HEK293 (cell line): ENCODE measurements at regions not wholly inside any gene's neighbourhood (a gene's known extent, or its start where the extent isn't known, plus 50 kb on each side); places are given as distances from the start of the nearest gene placed in this dataset.

Experiments used
- CTCF ChIA-PET: fragments of 350-600 bp; formaldehyde crosslinking; extraction: SDS; loops from one replicate; lab custom pipeline; 2021; ENCODE audit warnings: antibody characterized with exemption; lab: Yijun Ruan, JAX
- POLR2A ChIA-PET: fragments of 300-600 bp; formaldehyde crosslinking; extraction: SDS; loops from one replicate; lab custom pipeline; 2020; ENCODE audit warnings: antibody characterized with exemption, inconsistent platforms; lab: Yijun Ruan, JAX
- H3K27ac ChIP-seq: fragments of 200-500 bp; sonication (Bioruptor generic); 2 replicates; pipeline ENCODE4 v1.5.1; 2014; ENCODE audit warnings: low read depth, low read length, control low read depth, inconsistent platforms; ENCODE audit errors: extremely low read depth
- H3K36me3 ChIP-seq, 2 experiments: fragments of 200-500 bp in 1 of 2; sonication (Bioruptor generic) in 1 of 2; 1 replicate in 1 of 2; 2 replicates in 1 of 2; pipeline ENCODE4 v1.5.1; 2014 to 2017; ENCODE audit warnings: inconsistent platforms in 2 of 2, low read length in 2 of 2; ENCODE audit not compliant: control insufficient read depth in 2 of 2, insufficient read depth in 1 of 2
- H3K4me1 ChIP-seq: fragments of 200-500 bp; sonication (Bioruptor generic); 2 replicates; pipeline ENCODE4 v1.5.1; 2014; ENCODE audit warnings: mild to moderate bottlenecking, low read length, inconsistent platforms; ENCODE audit not compliant: control insufficient read depth, insufficient read depth
- H3K4me3 ChIP-seq: 2 replicates; pipeline ENCODE4 v1.5.1; 2011; ENCODE audit warnings: low read depth, mild to moderate bottlenecking, control low read depth, low read length, moderate library complexity
- H3K9me3 ChIP-seq: fragments of 200-500 bp; sonication (Bioruptor generic); 2 replicates; pipeline ENCODE4 v1.5.1; 2014; ENCODE audit warnings: low read depth, low read length, inconsistent platforms; ENCODE audit not compliant: control insufficient read depth, insufficient read depth
- GLI4 ChIP-seq: fragments of 450-650 bp; formaldehyde crosslinking; IDR thresholded peaks from 2 replicates; pipeline ENCODE4 v1.5.1; 2016; ENCODE audit warnings: missing biosample characterization, missing genetic modification characterization
- KLF16 ChIP-seq: fragments of 450-650 bp; formaldehyde crosslinking; IDR thresholded peaks from 2 replicates; pipeline ENCODE4 v1.5.1; 2017; ENCODE audit warnings: missing biosample characterization, missing genetic modification characterization
- MEIS1 ChIP-seq: sonication (generic); formaldehyde crosslinking; IDR thresholded peaks from 2 replicates; pipeline ENCODE4 v1.8.1; 2022; ENCODE audit warnings: missing genetic modification reagents, mild to moderate bottlenecking, borderline replicate concordance
- OVOL3 ChIP-seq: fragments of 450-650 bp; formaldehyde crosslinking; IDR thresholded peaks from 2 replicates; pipeline ENCODE4 v1.5.1; 2016; ENCODE audit warnings: missing biosample characterization, missing genetic modification characterization
- PBX3 ChIP-seq: sonication (generic); formaldehyde crosslinking; IDR thresholded peaks from 2 replicates; pipeline ENCODE4 v1.8.1; 2022; ENCODE audit warnings: mild to moderate bottlenecking, moderate library complexity, missing genetic modification reagents
- ZBTB20 ChIP-seq: fragments of 450-650 bp; formaldehyde crosslinking; IDR thresholded peaks from 2 replicates; pipeline ENCODE4 v1.5.1; 2016; ENCODE audit warnings: missing biosample characterization, missing genetic modification characterization
- ZNF112 ChIP-seq: fragments of 450-650 bp; formaldehyde crosslinking; IDR thresholded peaks from 2 replicates; pipeline ENCODE4 v1.5.0; 2017; ENCODE audit warnings: missing biosample characterization, missing genetic modification characterization
- ZNF121 ChIP-seq: fragments of 450-650 bp; formaldehyde crosslinking; IDR thresholded peaks from 2 replicates; pipeline ENCODE4 v1.5.1; 2016; ENCODE audit warnings: missing biosample characterization, missing genetic modification characterization
- ZNF138 ChIP-seq: fragments of 450-650 bp; formaldehyde crosslinking; IDR thresholded peaks from 2 replicates; pipeline ENCODE4 v1.5.1; 2016; ENCODE audit warnings: missing biosample characterization, missing genetic modification characterization, borderline replicate concordance
- ZNF169 ChIP-seq: fragments of 450-650 bp; formaldehyde crosslinking; IDR thresholded peaks from 2 replicates; pipeline ENCODE4 v1.5.1; 2016; ENCODE audit warnings: missing biosample characterization, missing genetic modification characterization
- ZNF2 ChIP-seq: fragments of 450-650 bp; formaldehyde crosslinking; IDR thresholded peaks from 2 replicates; pipeline ENCODE4 v1.5.1; 2016; ENCODE audit warnings: missing biosample characterization, missing genetic modification characterization
- ZNF202 ChIP-seq: fragments of 450-650 bp; formaldehyde crosslinking; IDR thresholded peaks from 2 replicates; pipeline ENCODE4 v1.5.1; 2016; ENCODE audit warnings: missing biosample characterization, missing genetic modification characterization, borderline replicate concordance
- ZNF23 ChIP-seq: fragments of 450-650 bp; formaldehyde crosslinking; IDR thresholded peaks from 2 replicates; pipeline ENCODE4 v1.5.1; 2016; ENCODE audit warnings: missing biosample characterization, missing genetic modification characterization, borderline replicate concordance
- ZNF266 ChIP-seq: fragments of 450-650 bp; formaldehyde crosslinking; IDR thresholded peaks from 2 replicates; pipeline ENCODE4 v1.5.1; 2016; ENCODE audit warnings: missing biosample characterization, missing genetic modification characterization, low read depth
- ZNF274 ChIP-seq, 2 experiments: fragments of 200-500 bp in 1 of 2; fragments of 450-650 bp in 1 of 2; sonication (Bioruptor generic) in 1 of 2; formaldehyde crosslinking in 1 of 2; IDR thresholded peaks; 2 replicates each; pipeline versions ENCODE4 v1.5.1 to v1.6.1; 2014 to 2016; ENCODE audit warnings: borderline replicate concordance in 1 of 2, inconsistent platforms in 1 of 2, low read length in 1 of 2, missing biosample characterization in 1 of 2, missing genetic modification characterization in 1 of 2
- ZNF350 ChIP-seq: fragments of 450-650 bp; formaldehyde crosslinking; IDR thresholded peaks from 2 replicates; pipeline ENCODE4 v1.5.0; 2017; ENCODE audit warnings: missing biosample characterization, mild to moderate bottlenecking, missing genetic modification characterization
- ZNF362 ChIP-seq: fragments of 450-650 bp; formaldehyde crosslinking; IDR thresholded peaks from 2 replicates; pipeline ENCODE4 v1.5.1; 2016; ENCODE audit warnings: missing biosample characterization, missing genetic modification characterization
- ZNF404 ChIP-seq: fragments of 450-650 bp; formaldehyde crosslinking; IDR thresholded peaks from 2 replicates; pipeline ENCODE4 v1.5.1; 2017; ENCODE audit warnings: missing biosample characterization, missing genetic modification characterization
- ZNF426 ChIP-seq: fragments of 450-650 bp; formaldehyde crosslinking; IDR thresholded peaks from 2 replicates; pipeline ENCODE4 v1.5.1; 2017; ENCODE audit warnings: missing biosample characterization, missing genetic modification characterization, mild to moderate bottlenecking, inconsistent platforms, moderate library complexity
- ZNF514 ChIP-seq: fragments of 450-650 bp; formaldehyde crosslinking; IDR thresholded peaks from 2 replicates; pipeline ENCODE4 v1.5.1; 2016; ENCODE audit warnings: missing biosample characterization, missing genetic modification characterization
- ZNF785 ChIP-seq: fragments of 450-650 bp; formaldehyde crosslinking; IDR thresholded peaks from 2 replicates; pipeline ENCODE4 v1.5.1; 2016; ENCODE audit warnings: missing biosample characterization, missing genetic modification characterization
- ZNF791 ChIP-seq: fragments of 450-650 bp; formaldehyde crosslinking; IDR thresholded peaks from 2 replicates; pipeline ENCODE4 v1.5.1; 2016; ENCODE audit warnings: missing biosample characterization, missing genetic modification characterization
- ZSCAN16 ChIP-seq: fragments of 450-650 bp; formaldehyde crosslinking; IDR thresholded peaks from 2 replicates; pipeline ENCODE4 v1.5.1; 2016; ENCODE audit warnings: missing biosample characterization, missing genetic modification characterization
- TF ChIP-seq, protein P1 (sequence below): fragments of 450-650 bp; formaldehyde crosslinking; IDR thresholded peaks from 2 replicates; pipeline ENCODE4 v1.5.1; 2016; ENCODE audit warnings: missing biosample characterization, missing genetic modification characterization
- TF ChIP-seq, protein P2 (sequence below): fragments of 450-650 bp; formaldehyde crosslinking; optimal IDR thresholded peaks from 2 replicates; pipeline ENCODE3; 2016; ENCODE audit warnings: missing biosample characterization, mild to moderate bottlenecking, missing genetic modification characterization
- TF ChIP-seq, protein P3 (sequence below): fragments of 450-650 bp; formaldehyde crosslinking; IDR thresholded peaks from 2 replicates; pipeline ENCODE4 v1.5.1; 2016; ENCODE audit warnings: missing biosample characterization, missing genetic modification characterization

GRCh38 chr10:120145107-120145506, 252.6 kb downstream of the SEC23IP start:
- TF ChIP-seq OVOL3 (tag by site-specific recombination) (no peak), ZNF791 (tag by site-specific recombination) (no peak), ZNF112 (tag by site-specific recombination) (no peak), ZNF350 (tag by site-specific recombination) (no peak), ZNF426 (tag by site-specific recombination) (no peak), ZBTB20 (tag by site-specific recombination) (no peak), ZSCAN16 (tag by site-specific recombination) (no peak), ZNF785 (no peak)
- TF ChIP-seq, protein P1, sequence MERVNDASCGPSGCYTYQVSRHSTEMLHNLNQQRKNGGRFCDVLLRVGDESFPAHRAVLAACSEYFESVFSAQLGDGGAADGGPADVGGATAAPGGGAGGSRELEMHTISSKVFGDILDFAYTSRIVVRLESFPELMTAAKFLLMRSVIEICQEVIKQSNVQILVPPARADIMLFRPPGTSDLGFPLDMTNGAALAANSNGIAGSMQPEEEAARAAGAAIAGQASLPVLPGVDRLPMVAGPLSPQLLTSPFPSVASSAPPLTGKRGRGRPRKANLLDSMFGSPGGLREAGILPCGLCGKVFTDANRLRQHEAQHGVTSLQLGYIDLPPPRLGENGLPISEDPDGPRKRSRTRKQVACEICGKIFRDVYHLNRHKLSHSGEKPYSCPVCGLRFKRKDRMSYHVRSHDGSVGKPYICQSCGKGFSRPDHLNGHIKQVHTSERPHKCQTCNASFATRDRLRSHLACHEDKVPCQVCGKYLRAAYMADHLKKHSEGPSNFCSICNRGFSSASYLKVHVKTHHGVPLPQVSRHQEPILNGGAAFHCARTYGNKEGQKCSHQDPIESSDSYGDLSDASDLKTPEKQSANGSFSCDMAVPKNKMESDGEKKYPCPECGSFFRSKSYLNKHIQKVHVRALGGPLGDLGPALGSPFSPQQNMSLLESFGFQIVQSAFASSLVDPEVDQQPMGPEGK (tag by site-specific recombination), result no peak
- TF ChIP-seq, protein P2, sequence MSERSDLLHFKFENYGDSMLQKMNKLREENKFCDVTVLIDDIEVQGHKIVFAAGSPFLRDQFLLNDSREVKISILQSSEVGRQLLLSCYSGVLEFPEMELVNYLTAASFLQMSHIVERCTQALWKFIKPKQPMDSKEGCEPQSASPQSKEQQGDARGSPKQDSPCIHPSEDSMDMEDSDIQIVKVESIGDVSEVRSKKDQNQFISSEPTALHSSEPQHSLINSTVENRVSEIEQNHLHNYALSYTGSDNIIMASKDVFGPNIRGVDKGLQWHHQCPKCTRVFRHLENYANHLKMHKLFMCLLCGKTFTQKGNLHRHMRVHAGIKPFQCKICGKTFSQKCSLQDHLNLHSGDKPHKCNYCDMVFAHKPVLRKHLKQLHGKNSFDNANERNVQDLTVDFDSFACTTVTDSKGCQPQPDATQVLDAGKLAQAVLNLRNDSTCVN (tag by site-specific recombination), result no peak
- Histone ChIP-seq H3K4me1 (no peaks in the 10 kb centered on the region), H3K36me3 (no peaks in the 10 kb centered on the region), H3K27ac (no peak overlapping the region), H3K4me3 (no peak overlapping the region), H3K9me3 (no peaks in the 10 kb centered on the region)
- POLR2A ChIA-PET, result no interaction called here
- CTCF ChIA-PET, result no interaction called here

DNA sequence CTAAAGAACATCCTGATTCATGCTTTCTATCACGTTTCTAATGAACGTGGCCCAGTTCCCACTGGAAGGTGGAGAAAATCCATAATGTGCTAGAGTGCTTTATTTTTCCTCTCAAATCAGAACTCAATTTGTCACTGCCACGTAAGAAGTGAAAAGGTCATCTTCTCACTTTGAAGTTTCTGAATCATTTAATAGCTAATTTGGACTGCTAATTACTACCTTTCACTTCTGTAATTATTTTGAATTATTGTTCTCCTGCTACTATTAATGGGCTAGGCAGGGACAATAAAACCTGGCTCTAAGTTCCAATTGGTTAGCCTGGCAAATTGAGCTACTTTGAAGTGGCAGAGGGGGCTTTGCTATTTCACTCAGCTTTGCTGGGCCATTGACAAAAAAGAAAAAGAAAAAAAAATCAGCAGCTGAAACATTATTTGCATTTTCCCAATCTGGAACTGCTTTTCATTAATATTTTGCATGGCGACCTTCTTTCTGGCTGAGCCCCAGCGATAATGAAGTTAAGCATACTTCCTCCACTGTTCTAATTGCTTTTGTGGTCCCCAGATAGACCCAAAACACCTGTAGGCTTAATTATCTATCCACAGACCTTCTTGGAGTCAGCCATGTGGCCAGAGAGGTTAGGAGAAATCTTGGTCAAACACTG, 264.2 kb downstream of the SEC23IP start:
- no peaks in the 10 kb centered on the region for H3K4me1 ChIP-seq
- H3K36me3 ChIP-seq, result no peaks in the 10 kb centered on the region
- no peak for TF ChIP-seq ZNF274 (IDR thresholded peaks at IDR 0.05; ENCODE audit: low read length)
- no peak for TF ChIP-seq ZNF274 (tag by site-specific recombination; IDR thresholded peaks at IDR 0.05; ENCODE audit: borderline replicate concordance)
- no peak for TF ChIP-seq KLF16 (tag by site-specific recombination)
- TF ChIP-seq ZNF785, result no peak
- no peak for TF ChIP-seq ZNF2
- TF ChIP-seq ZNF404 (tag by site-specific recombination), result no peak
- no peak for TF ChIP-seq ZNF23 (tag by site-specific recombination)
- TF ChIP-seq ZNF169 (tag by site-specific recombination), result no peak
- no peak for TF ChIP-seq ZNF121 (tag by site-specific recombination)
- TF ChIP-seq ZNF202 (tag by site-specific recombination), result no peak
- TF ChIP-seq GLI4 (tag by site-specific recombination), result no peak
- TF ChIP-seq, protein P3, sequence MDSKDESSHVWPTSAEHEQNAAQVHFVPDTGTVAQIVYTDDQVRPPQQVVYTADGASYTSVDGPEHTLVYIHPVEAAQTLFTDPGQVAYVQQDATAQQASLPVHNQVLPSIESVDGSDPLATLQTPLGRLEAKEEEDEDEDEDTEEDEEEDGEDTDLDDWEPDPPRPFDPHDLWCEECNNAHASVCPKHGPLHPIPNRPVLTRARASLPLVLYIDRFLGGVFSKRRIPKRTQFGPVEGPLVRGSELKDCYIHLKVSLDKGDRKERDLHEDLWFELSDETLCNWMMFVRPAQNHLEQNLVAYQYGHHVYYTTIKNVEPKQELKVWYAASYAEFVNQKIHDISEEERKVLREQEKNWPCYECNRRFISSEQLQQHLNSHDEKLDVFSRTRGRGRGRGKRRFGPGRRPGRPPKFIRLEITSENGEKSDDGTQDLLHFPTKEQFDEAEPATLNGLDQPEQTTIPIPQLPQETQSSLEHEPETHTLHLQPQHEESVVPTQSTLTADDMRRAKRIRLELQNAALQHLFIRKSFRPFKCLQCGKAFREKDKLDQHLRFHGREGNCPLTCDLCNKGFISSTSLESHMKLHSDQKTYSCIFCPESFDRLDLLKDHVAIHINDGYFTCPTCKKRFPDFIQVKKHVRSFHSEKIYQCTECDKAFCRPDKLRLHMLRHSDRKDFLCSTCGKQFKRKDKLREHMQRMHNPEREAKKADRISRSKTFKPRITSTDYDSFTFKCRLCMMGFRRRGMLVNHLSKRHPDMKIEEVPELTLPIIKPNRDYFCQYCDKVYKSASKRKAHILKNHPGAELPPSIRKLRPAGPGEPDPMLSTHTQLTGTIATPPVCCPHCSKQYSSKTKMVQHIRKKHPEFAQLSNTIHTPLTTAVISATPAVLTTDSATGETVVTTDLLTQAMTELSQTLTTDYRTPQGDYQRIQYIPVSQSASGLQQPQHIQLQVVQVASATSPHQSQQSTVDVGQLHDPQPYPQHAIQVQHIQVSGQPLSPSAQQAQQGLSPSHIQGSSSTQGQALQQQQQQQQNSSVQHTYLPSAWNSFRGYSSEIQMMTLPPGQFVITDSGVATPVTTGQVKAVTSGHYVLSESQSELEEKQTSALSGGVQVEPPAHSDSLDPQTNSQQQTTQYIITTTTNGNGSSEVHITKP (tag by site-specific recombination), result no peak
- no peak for TF ChIP-seq ZNF138 (tag by site-specific recombination)
- no peak for TF ChIP-seq PBX3 (CRISPR knock-in tag)
- no peak for TF ChIP-seq ZNF362 (tag by site-specific recombination)
- TF ChIP-seq ZNF266 (tag by site-specific recombination), result no peak
- TF ChIP-seq ZNF514 (tag by site-specific recombination), result no peak
- no peak for TF ChIP-seq MEIS1 (CRISPR knock-in tag)
- ChIA-PET CTCF (no interaction called here), POLR2A (no interaction called here)
- H3K27ac ChIP-seq, result no peak overlapping the region
- no peaks in the 10 kb centered on the region for H3K9me3 ChIP-seq
- H3K4me3 ChIP-seq, result no peak overlapping the region
